WTC11 (cell line): ENCODE measurements at regions not wholly inside any gene's neighbourhood (a gene's known extent, or its start where the extent isn't known, plus 50 kb on each side); places are given as distances from the start of the nearest gene placed in this dataset.

Experiments used
- ATF1 ChIP-seq: sonication (generic); formaldehyde crosslinking; IDR thresholded peaks from 2 replicates; pipeline ENCODE4 v1.8.1; 2023; ENCODE audit warnings: mild to moderate bottlenecking, moderate library complexity, missing genetic modification reagents
- FOXK1 ChIP-seq: sonication (generic); formaldehyde crosslinking; IDR thresholded peaks from 2 replicates; pipeline ENCODE4 v1.8.0; 2022; ENCODE audit warnings: mild to moderate bottlenecking, moderate library complexity, missing genetic modification reagents
- HMGXB4 ChIP-seq: sonication (generic); formaldehyde crosslinking; IDR thresholded peaks from 2 replicates; pipeline ENCODE4 v1.8.1; 2023; ENCODE audit warnings: mild to moderate bottlenecking, moderate library complexity, missing genetic modification reagents
- USF1 ChIP-seq: sonication (generic); formaldehyde crosslinking; IDR thresholded peaks from 2 replicates; pipeline ENCODE4 v1.8.0; 2022; ENCODE audit warnings: mild to moderate bottlenecking, missing genetic modification reagents
- ZBTB21 ChIP-seq: sonication (generic); formaldehyde crosslinking; IDR thresholded peaks from 2 replicates; pipeline ENCODE4 v1.8.1; 2023; ENCODE audit warnings: mild to moderate bottlenecking, missing genetic modification reagents, borderline replicate concordance
- TF ChIP-seq, protein P1 (sequence below): sonication (generic); formaldehyde crosslinking; IDR thresholded peaks from 2 replicates; pipeline ENCODE4 v1.8.1; 2023; ENCODE audit warnings: mild to moderate bottlenecking, missing genetic modification reagents, moderate library complexity
- TF ChIP-seq, protein P2 (sequence below): fragments of 200-600 bp; IDR thresholded peaks from 2 replicates; pipeline ENCODE4 v1.8.0; 2022; ENCODE audit warnings: antibody characterized with exemption

DNA sequence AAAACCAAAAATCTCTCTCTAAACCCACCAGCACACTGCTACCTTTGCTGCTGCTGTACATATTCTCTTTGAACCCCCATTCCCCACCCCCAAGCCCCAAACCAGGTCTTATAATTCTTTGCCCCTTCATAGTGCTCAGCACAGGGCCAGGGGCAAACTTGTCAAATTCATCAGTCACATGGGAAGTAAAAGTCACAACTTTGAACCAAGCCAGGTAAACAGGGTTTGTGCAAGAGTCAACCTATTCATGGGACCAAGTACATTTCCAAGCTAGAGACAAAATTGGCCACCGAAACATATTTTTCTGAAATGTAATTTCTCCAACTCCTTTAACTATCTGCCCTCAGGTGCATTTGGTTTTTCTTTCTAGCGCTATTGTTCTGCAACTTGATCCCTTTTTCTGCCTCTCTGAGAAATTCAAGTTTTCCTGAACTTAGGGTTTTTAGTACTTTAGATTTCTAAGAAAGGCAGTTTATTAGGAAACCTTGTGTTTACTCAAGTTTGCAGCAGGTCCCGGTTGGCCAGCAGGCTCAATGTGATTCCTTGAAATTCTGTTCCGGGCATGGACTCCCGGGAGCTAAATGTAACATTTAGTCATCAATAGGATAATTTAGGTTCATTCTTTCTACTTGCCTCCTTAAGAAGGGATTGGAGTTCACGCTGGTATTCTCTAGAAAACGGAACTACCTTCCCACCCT, 230.5 kb downstream of the EFCAB11 start:
- TF ChIP-seq HMGXB4 (CRISPR knock-in tag) (no peak), ATF1 (CRISPR knock-in tag) (no peak), ZBTB21 (CRISPR knock-in tag) (no peak), FOXK1 (CRISPR knock-in tag) (no peak), USF1 (CRISPR knock-in tag) (no peak)
- TF ChIP-seq, protein P1, sequence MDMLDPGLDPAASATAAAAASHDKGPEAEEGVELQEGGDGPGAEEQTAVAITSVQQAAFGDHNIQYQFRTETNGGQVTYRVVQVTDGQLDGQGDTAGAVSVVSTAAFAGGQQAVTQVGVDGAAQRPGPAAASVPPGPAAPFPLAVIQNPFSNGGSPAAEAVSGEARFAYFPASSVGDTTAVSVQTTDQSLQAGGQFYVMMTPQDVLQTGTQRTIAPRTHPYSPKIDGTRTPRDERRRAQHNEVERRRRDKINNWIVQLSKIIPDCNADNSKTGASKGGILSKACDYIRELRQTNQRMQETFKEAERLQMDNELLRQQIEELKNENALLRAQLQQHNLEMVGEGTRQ (CRISPR knock-in tag), result no peak
- TF ChIP-seq, protein P2, sequence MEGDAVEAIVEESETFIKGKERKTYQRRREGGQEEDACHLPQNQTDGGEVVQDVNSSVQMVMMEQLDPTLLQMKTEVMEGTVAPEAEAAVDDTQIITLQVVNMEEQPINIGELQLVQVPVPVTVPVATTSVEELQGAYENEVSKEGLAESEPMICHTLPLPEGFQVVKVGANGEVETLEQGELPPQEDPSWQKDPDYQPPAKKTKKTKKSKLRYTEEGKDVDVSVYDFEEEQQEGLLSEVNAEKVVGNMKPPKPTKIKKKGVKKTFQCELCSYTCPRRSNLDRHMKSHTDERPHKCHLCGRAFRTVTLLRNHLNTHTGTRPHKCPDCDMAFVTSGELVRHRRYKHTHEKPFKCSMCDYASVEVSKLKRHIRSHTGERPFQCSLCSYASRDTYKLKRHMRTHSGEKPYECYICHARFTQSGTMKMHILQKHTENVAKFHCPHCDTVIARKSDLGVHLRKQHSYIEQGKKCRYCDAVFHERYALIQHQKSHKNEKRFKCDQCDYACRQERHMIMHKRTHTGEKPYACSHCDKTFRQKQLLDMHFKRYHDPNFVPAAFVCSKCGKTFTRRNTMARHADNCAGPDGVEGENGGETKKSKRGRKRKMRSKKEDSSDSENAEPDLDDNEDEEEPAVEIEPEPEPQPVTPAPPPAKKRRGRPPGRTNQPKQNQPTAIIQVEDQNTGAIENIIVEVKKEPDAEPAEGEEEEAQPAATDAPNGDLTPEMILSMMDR, result no peak
